Osteocyte (in vitro differentiated cells): ENCODE measurements at regions not wholly inside any gene's neighbourhood (a gene's known extent, or its start where the extent isn't known, plus 50 kb on each side); places are given as distances from the start of the nearest gene placed in this dataset.

Source experiments
- DNase-seq: peaks from one replicate; pipeline ENCODE4 v3.0.0; 2021; ENCODE audit warnings: mixed read lengths; ENCODE audit not compliant: unreplicated experiment; ENCODE audit errors: extremely low spot score
- H3K27ac Mint-ChIP-seq: one replicate; pipeline ENCODE4 v1.8.0; 2021; ENCODE audit warnings: mild to moderate bottlenecking, mixed read lengths; ENCODE audit not compliant: unreplicated experiment
- H3K27me3 Mint-ChIP-seq: one replicate; pipeline ENCODE4 v1.8.0; 2021; ENCODE audit warnings: mixed read lengths; ENCODE audit not compliant: unreplicated experiment
- H3K36me3 Mint-ChIP-seq: one replicate; pipeline ENCODE4 v1.8.0; 2021; ENCODE audit warnings: mixed read lengths; ENCODE audit not compliant: unreplicated experiment
- H3K4me1 Mint-ChIP-seq: one replicate; pipeline ENCODE4 v1.8.0; 2021; ENCODE audit warnings: mixed read lengths; ENCODE audit not compliant: unreplicated experiment
- H3K4me3 Mint-ChIP-seq: one replicate; pipeline ENCODE4 v1.8.0; 2021; ENCODE audit warnings: mild to moderate bottlenecking, moderate library complexity, mixed read lengths; ENCODE audit not compliant: unreplicated experiment
- H3K9me3 Mint-ChIP-seq: one replicate; pipeline ENCODE4 v1.8.0; 2021; ENCODE audit warnings: mixed read lengths; ENCODE audit not compliant: unreplicated experiment
- CTCF ChIP-seq: fragments of 200-600 bp; sonication (generic); IDR thresholded peaks from 2 replicates; pipeline ENCODE4 v1.5.0; 2021; ENCODE audit warnings: antibody characterized with exemption, mild to moderate bottlenecking, moderate library complexity

GRCh38 chr10:21298701-21299100 lies 226.8 kb downstream of the SKIDA1 start:
- Mint-ChIP-seq H3K4me3 (no peak overlapping the region), H3K27ac (no peak overlapping the region), H3K9me3 (no peaks in the 10 kb centered on the region), H3K36me3 (no peaks in the 10 kb centered on the region), H3K27me3 (peaks cover 3% of the 10 kb centered on the region), H3K4me1 (peaks cover 4% of the 10 kb centered on the region)
- no peak for TF ChIP-seq CTCF
- no peak for DNase-seq

GRCh38 chr10:21297603-21298383 lies 227.7 kb downstream of the SKIDA1 start:
- no peak for DNase-seq
- Mint-ChIP-seq H3K27me3 (peaks cover 3% of the 10 kb centered on the region), H3K4me3 (no peak overlapping the region), H3K36me3 (no peaks in the 10 kb centered on the region), H3K27ac (no peak overlapping the region), H3K9me3 (no peaks in the 10 kb centered on the region), H3K4me1 (peaks cover 13% of the 10 kb centered on the region)
- no peak for TF ChIP-seq CTCF

GRCh38 chr10:21296575-21297355 lies 228.7 kb downstream of the SKIDA1 start:
- no peak for TF ChIP-seq CTCF
- Mint-ChIP-seq H3K27ac (no peak overlapping the region), H3K9me3 (no peaks in the 10 kb centered on the region), H3K27me3 (peaks cover 3% of the 10 kb centered on the region), H3K4me1 (peaks cover 24% of the 10 kb centered on the region), H3K36me3 (no peaks in the 10 kb centered on the region), H3K4me3 (no peak overlapping the region)
- DNase-seq, result no peak

GRCh38 chr10:21293518-21294356 lies 231.7 kb downstream of the SKIDA1 start:
- Mint-ChIP-seq H3K36me3 (no peaks in the 10 kb centered on the region), H3K27me3 (peaks cover 3% of the 10 kb centered on the region), H3K27ac (peak overlapping the region; percentile 83), H3K4me1 (peaks cover 27% of the 10 kb centered on the region), H3K9me3 (no peaks in the 10 kb centered on the region), H3K4me3 (peak overlapping the region; percentile 64)
- no peak for DNase-seq
- TF ChIP-seq CTCF, result no peak
